GM12865 (cell line): ENCODE measurements at regions not wholly inside any gene's neighbourhood (a gene's known extent, or its start where the extent isn't known, plus 50 kb on each side); places are given as distances from the start of the nearest gene placed in this dataset.

Experiments used
- DNase-seq: peaks from one replicate; pipeline ENCODE4 v3.0.0; 2010; ENCODE audit warnings: low read depth
- H3K4me3 ChIP-seq: 2 replicates; pipeline ENCODE4 v1.5.1; 2011; ENCODE audit warnings: mild to moderate bottlenecking, low read depth, low read length, control low read depth
- CTCF ChIP-seq: IDR thresholded peaks from 2 replicates; pipeline ENCODE4 v1.5.1; 2011; ENCODE audit warnings: low read length, control low read depth, low read depth, inconsistent platforms; ENCODE audit not compliant: insufficient read depth; ENCODE audit errors: missing control alignments

DNA sequence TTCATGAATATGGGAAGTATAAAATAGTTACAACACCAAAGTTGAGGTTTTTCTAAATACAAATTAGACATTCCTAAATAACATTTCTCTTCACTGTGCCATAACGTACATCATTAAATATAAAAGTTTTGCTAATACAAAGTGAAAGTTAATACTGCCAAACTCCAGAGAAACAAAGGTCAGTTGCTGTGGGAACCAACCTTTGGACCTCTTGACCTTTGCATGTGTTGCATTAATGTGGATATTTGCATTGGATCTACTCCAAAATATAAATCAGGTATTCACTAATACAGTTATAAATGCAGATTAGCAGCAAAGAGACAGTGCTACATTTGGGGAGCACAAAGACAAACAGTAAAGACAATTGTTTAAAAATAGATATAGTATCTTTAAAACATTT is 366.0 kb upstream of the USP15 start:
- no peak for TF ChIP-seq CTCF
- DNase-seq: no peak
- no peak overlapping the region for H3K4me3 ChIP-seq

DNA sequence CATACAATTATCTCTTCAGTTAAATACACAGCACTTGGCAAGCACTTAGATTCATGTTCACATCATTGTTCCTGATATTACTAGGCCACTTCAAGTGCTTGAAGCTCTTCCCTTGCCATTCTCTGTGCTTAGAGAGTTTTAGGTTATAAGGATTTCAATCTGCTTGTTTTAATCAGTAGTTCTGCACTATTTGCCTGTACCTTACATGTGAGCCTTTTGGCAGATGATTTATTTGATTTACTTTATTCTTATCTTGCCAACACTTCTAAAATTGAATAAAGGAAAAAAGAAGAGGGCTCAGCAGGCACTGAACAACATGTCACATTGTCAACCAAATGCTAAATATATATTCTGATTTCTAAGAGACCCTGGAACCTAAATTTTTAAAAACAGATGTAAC is 363.8 kb upstream of the USP15 start:
- no peak for DNase-seq
- no peak overlapping the region for H3K4me3 ChIP-seq
- TF ChIP-seq CTCF: no peak

DNA sequence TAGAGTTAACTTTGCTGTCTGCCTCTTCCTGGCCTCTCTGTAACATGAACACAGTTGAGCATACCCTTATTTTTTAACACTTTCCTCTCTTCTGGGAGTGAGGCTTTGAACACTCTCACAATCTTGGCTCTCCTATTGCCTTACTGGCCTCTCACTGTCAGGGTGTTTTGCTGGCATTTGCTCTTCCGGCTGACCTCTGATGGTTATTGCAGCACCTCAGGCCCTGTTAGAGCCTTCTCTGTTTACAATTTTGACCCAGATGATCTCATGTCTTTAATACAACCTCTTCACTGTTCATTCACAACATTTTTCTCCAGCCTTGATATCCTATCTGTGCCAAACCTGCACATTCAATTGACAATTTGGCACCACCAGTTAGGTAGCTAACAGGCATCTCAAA is 357.8 kb upstream of the USP15 start:
- no peak for DNase-seq
- H3K4me3 ChIP-seq: no peak overlapping the region
- TF ChIP-seq CTCF: no peak

DNA sequence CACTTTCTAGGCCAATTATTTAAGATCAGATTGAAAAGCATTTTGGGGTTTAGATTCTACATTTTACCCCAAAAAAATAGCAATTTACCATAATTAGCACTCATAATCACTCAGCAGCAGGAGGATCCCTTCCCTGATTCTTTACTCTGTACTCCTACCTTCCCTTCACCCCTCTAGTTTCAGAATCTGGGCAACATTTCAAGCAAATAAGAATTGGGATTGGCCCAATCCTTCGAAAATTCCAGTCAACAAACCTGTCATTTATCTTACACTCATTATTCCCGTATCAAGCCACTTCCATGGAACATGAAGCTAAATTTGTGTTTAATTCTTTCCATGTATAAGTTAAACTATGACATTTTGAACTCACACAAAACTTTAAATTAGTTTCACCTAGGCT is 349.1 kb upstream of the USP15 start:
- no peak for TF ChIP-seq CTCF
- H3K4me3 ChIP-seq: no peak overlapping the region
- DNase-seq: no peak

GRCh38 chr12:61915420-61915819 is 344.8 kb upstream of the USP15 start:
- no peak for DNase-seq
- no peak for TF ChIP-seq CTCF
- H3K4me3 ChIP-seq: no peak overlapping the region

- no peak for TF ChIP-seq CTCF
- no peak overlapping the region for H3K4me3 ChIP-seq
- DNase-seq: no peak
Measured at GRCh38 chr12:61916831-61917230, 343.4 kb upstream of the USP15 start.

DNA sequence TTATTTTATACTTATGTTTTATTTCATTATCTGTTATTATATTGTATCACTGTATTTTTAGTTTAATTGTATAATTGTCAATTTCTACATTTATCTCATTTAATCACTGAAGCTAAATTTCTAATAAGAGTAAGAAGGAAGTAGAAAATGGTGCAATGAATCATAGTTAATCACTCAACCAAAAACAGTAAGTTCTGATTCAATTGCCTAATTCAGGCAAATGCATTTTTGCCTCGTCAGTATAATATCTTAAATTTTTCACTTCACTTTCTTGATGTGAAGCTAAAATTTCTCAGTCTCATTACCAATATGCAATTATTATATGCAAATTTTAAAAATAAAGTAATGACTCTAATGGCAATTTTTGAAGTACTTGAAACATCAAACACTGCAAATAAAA is 340.5 kb upstream of the USP15 start:
- DNase-seq: no peak
- TF ChIP-seq CTCF: no peak
- H3K4me3 ChIP-seq: no peak overlapping the region
